Midbrain (tissue), 1 donor: ENCODE measurements at regions not wholly inside any gene's neighbourhood (a gene's known extent, or its start where the extent isn't known, plus 50 kb on each side); places are given as distances from the start of the nearest gene placed in this dataset.
"Not testable (repeated sequence)": the region's sequence is repeated elsewhere in the genome, so short reads cannot be mapped to it uniquely, and the experiment has no call there.

Experiments used
- DNase-seq: peaks from one replicate; lab custom pipeline; 2025; lab: John Stamatoyannopoulos, UW

GRCh38 chr1:58968360-58968952 is 184.6 kb upstream of the JUN start:
- peak; percentile 11 for DNase-seq

- not testable (repeated sequence) for DNase-seq
Observed at GRCh38 chr1:58969176-58969575, 185.3 kb upstream of the JUN start.

- no peak for DNase-seq
Observed at GRCh38 chr1:58971629-58972140, 187.8 kb upstream of the JUN start.

GRCh38 chr1:58975888-58976287 is 192.0 kb upstream of the JUN start:
- DNase-seq: no peak

- DNase-seq: no peak
Observed at GRCh38 chr1:58976294-58976693, 192.4 kb upstream of the JUN start.

GRCh38 chr1:58977598-58977997 is 193.8 kb upstream of the JUN start:
- DNase-seq: no peak

GRCh38 chr1:58978096-58978495 is 194.2 kb upstream of the JUN start:
- no peak for DNase-seq

GRCh38 chr1:58979086-58979485 is 195.2 kb upstream of the JUN start:
- no peak for DNase-seq

- no peak for DNase-seq
Observed at GRCh38 chr1:58979677-58980076, 195.8 kb upstream of the JUN start.

- DNase-seq: no peak
Observed at GRCh38 chr1:58981392-58981791, 197.5 kb upstream of the JUN start.

GRCh38 chr1:58982259-58982998 is 198.6 kb upstream of the JUN start:
- DNase-seq: no peak

GRCh38 chr1:58983162-58983561 is 199.3 kb upstream of the JUN start:
- no peak for DNase-seq

GRCh38 chr1:58983633-58984245 is 199.9 kb upstream of the JUN start:
- DNase-seq: no peak

GRCh38 chr1:58986996-58987767 is 203.3 kb upstream of the JUN start:
- DNase-seq: no peak

GRCh38 chr1:58988752-58989151 is 204.9 kb upstream of the JUN start:
- DNase-seq: no peak

- DNase-seq: no peak
Observed at GRCh38 chr1:58989845-58990244, 206.0 kb upstream of the JUN start.

GRCh38 chr1:58991305-58991704 is 207.5 kb upstream of the JUN start:
- DNase-seq: no peak

GRCh38 chr1:58992643-58993042 is 208.8 kb upstream of the JUN start:
- DNase-seq: no peak

- no peak for DNase-seq
Observed at GRCh38 chr1:58993403-58993802, 209.6 kb upstream of the JUN start.

GRCh38 chr1:58994664-58995063 is 210.8 kb upstream of the JUN start:
- DNase-seq: no peak

GRCh38 chr1:58996341-58997059 is 212.7 kb upstream of the JUN start:
- DNase-seq: no peak

- DNase-seq: no peak
Observed at GRCh38 chr1:58997060-58997411, 213.2 kb upstream of the JUN start.
